Immature natural killer cell (primary cell): ENCODE measurements at regions not wholly inside any gene's neighbourhood (a gene's known extent, or its start where the extent isn't known, plus 50 kb on each side); places are given as distances from the start of the nearest gene placed in this dataset.
"Not testable (repeated sequence)": the region's sequence is repeated elsewhere in the genome, so short reads cannot be mapped to it uniquely, and the experiment has no call there.

Experiments
- DNase-seq, 3 donors: peaks; one replicate each; pipeline ENCODE4 v3.0.0; 2022; ENCODE audit warnings: mixed read lengths in 1 of 3
- H3K27ac Mint-ChIP-seq, 6 donors: one replicate each; pipeline ENCODE4 v1.8.0; 2020; ENCODE audit warnings: mixed read lengths in 6 of 6, mild to moderate bottlenecking in 5 of 6, inconsistent platforms in 4 of 6, moderate library complexity in 3 of 6
- H3K27me3 Mint-ChIP-seq, 3 donors: one replicate each; pipeline ENCODE4 v1.8.0; 2020 to 2021; ENCODE audit warnings: low read depth in 3 of 3, mild to moderate bottlenecking in 3 of 3, mixed read lengths in 3 of 3, moderate library complexity in 3 of 3, inconsistent platforms in 1 of 3
- H3K36me3 Mint-ChIP-seq, 3 donors: one replicate each; pipeline ENCODE4 v1.8.0; 2020; ENCODE audit warnings: mixed read lengths in 3 of 3, inconsistent platforms in 2 of 3, mild to moderate bottlenecking in 2 of 3
- H3K4me1 Mint-ChIP-seq, 2 donors: one replicate each; pipeline ENCODE4 v1.8.0; 2020; ENCODE audit warnings: inconsistent platforms in 2 of 2, mild to moderate bottlenecking in 2 of 2, mixed read lengths in 2 of 2, moderate library complexity in 1 of 2
- H3K4me3 Mint-ChIP-seq, 5 donors: one replicate each; pipeline ENCODE4 v1.8.0; 2020; ENCODE audit warnings: mild to moderate bottlenecking in 5 of 5, mixed read lengths in 5 of 5, inconsistent platforms in 3 of 5, moderate library complexity in 3 of 5
- H3K9me3 Mint-ChIP-seq, 6 donors: one replicate each; pipeline ENCODE4 v1.8.0; 2020; ENCODE audit warnings: mild to moderate bottlenecking in 6 of 6, mixed read lengths in 6 of 6, inconsistent platforms in 4 of 6, moderate library complexity in 3 of 6

DNA sequence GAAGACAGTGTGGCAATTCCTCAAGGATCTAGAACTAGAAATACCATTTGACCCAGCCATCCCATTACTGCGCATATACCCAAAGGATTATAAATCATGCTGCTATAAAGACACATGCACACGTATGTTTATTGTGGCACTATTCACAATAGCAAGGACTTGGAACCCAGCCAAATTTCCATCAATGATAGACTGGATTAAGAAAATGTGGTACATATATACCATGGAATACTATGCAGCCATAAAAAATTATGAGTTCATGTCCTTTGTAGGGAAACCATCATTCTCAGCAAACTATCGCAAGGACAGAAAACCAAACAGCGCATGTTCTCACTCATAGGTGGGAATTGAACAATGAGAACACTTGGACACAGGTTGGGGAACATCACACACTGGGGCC lies 729.6 kb upstream of the ARPP21 start:
- H3K9me3 Mint-ChIP-seq: peaks cover 11 to 22% (median 14%) of the 10 kb centered on the region in 6 donors
- H3K4me3 Mint-ChIP-seq, H3K36me3 Mint-ChIP-seq: not testable (repeated sequence)

DNA sequence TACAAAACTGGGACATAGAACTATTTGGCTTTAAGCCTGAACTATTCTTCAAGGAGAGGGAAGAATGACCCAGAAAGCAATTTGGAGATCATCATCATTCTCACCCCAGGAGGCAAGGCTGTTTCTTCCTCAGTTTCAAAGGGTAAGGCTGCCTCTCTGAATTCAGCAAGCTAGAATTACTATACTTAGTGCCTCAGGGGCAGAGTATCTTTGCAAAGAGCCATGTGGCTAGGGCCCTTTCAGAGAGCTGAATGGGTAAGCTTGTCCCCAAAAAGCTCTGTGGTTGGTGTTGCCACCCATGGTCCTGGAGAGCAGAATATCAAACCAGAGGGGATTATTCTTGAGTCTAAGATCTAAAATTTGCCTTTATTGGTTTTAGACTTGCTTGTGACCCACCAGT lies 720.3 kb upstream of the ARPP21 start:
- H3K36me3 Mint-ChIP-seq: no peaks in the 10 kb centered on the region
- H3K27me3 Mint-ChIP-seq: no peaks in the 10 kb centered on the region
- H3K27ac Mint-ChIP-seq: no peak overlapping the region
- peaks cover 0 to 13% (median 2%) of the 10 kb centered on the region in 6 donors for H3K9me3 Mint-ChIP-seq
- no peak for DNase-seq
- H3K4me1 Mint-ChIP-seq: no peaks in the 10 kb centered on the region
- H3K4me3 Mint-ChIP-seq: no peak overlapping the region

More for the DNA sequence above, 729.6 kb upstream of the ARPP21 start:
- not testable (repeated sequence) for H3K4me1 Mint-ChIP-seq, H3K27ac Mint-ChIP-seq, H3K27me3 Mint-ChIP-seq, DNase-seq

DNA sequence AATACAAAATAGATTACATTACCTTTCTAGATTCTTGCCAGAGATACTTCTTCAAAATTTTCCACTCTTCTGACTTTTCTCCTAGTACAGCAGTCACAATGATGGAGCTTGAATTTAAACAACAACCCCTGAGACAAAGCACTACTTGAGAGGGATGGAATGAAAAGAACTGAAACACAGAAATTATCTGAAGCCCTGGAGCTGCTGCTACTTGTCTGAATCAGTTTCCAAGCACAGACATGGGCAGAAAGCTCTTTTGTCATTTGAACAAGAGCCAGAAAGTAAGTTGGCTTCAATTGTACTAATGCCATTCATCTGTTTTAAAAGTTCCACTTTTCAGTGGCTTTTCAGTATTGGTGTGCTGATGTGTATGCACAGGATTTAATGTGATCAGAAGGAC lies 718.5 kb upstream of the ARPP21 start:
- Mint-ChIP-seq H3K36me3 (no peaks in the 10 kb centered on the region), H3K4me1 (no peaks in the 10 kb centered on the region), H3K27ac (no peak overlapping the region), H3K27me3 (peaks cover 0 to under 1% (median 0%) of the 10 kb centered on the region in 3 donors), H3K4me3 (no peak overlapping the region), H3K9me3 (peaks cover 0 to 13% (median 4%) of the 10 kb centered on the region in 6 donors)
- no peak for DNase-seq

DNA sequence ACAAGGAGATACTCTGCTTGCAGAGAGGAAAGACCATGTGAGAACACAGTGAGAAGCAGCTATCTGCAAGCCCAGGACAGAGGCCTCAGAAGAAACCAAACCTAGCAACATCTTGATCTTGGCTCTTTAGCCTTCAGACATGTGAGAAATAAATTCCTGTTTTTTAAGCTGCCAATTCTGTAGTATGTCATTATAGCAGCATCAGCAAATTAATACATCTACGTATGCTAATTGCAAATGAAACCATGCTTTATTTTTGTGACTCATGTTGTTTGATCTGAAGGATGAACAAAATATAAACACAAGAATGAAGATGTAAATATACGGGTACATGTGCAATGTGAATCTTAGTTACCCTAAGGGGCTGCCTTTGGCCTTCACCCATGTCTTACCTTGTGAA lies 714.4 kb upstream of the ARPP21 start:
- Mint-ChIP-seq H3K27me3 (peaks cover 0 to 3% (median 0%) of the 10 kb centered on the region in 3 donors), H3K4me1 (no peaks in the 10 kb centered on the region), H3K9me3 (peaks cover 0 to 18% (median 7%) of the 10 kb centered on the region in 6 donors), H3K27ac (no peak overlapping the region), H3K36me3 (no peaks in the 10 kb centered on the region), H3K4me3 (no peak overlapping the region)
- no peak for DNase-seq

DNA sequence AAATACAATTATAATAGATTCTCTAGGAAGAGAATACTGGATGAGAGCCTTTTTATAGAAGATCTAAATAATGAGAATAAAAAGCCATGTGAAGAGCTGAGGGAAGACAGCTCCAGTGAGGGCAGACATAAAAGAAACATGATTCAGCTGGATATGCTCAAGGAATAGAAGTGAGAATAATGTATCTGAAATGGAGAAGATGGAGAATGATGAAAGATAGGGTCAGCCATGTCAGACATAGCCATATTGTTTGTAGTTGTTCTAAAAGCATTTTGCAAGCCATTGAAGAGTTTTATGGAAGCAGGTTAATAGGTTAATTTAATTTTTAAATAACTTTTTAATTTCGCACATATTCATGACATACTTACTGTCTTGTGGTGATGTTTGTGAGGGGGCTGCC lies 713.5 kb upstream of the ARPP21 start:
- Mint-ChIP-seq H3K27ac (no peak overlapping the region), H3K36me3 (no peaks in the 10 kb centered on the region), H3K27me3 (peaks cover 0 to 3% (median 0%) of the 10 kb centered on the region in 3 donors)

DNA sequence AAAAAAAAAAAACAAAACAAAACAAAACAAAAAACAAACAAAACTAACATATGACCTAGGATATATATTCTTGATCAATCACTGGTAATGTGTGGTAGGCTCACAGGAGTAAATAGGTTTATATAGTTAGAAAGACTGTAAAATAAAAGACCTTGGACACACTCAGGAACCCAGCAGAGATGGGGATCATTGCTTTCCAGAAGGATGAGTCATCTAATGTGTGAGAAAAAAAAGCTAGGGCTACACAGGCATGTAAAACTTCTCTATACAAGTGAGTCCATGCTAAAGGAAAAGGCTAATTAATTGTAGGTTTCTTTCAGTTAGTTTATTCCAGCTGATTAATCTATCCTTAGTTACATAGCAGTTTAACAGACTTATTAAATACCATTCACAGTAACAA lies 710.3 kb upstream of the ARPP21 start:
- Mint-ChIP-seq H3K36me3 (no peaks in the 10 kb centered on the region), H3K4me1 (no peaks in the 10 kb centered on the region), H3K9me3 (peaks cover 1 to 33% (median 9%) of the 10 kb centered on the region in 6 donors), H3K27ac (no peak overlapping the region), H3K27me3 (peaks cover 0 to 3% (median 0%) of the 10 kb centered on the region in 3 donors), H3K4me3 (no peak overlapping the region)
- DNase-seq: no peak

More for the DNA sequence above, 713.5 kb upstream of the ARPP21 start:
- peaks cover 0 to 16% (median 5%) of the 10 kb centered on the region in 6 donors for H3K9me3 Mint-ChIP-seq
- no peaks in the 10 kb centered on the region for H3K4me1 Mint-ChIP-seq
- no peak overlapping the region for H3K4me3 Mint-ChIP-seq
- no peak for DNase-seq

DNA sequence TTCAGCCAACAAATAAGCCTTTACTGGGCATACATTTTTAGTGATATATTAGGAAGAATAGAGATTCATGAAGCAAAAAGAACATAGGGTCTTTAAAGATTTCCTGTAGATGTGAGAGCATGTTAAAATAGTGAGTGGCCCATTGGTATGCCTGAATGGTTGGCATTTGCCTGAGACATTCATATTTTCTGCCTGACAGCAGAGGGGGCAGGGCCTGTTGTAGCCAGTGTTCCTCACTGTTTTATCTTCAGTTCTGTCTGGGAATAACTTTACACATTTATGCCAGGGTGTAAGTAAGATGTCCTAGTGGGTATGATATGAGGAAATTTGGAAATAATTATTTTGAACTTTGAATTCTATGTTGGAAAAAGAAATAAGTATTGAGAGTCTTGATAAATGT lies 704.7 kb upstream of the ARPP21 start:
- peaks cover under 1 to 29% (median 9%) of the 10 kb centered on the region in 6 donors for H3K9me3 Mint-ChIP-seq
- no peaks in the 10 kb centered on the region for H3K36me3 Mint-ChIP-seq
- H3K4me1 Mint-ChIP-seq: no peaks in the 10 kb centered on the region
- no peak overlapping the region for H3K4me3 Mint-ChIP-seq
- no peaks in the 10 kb centered on the region for H3K27me3 Mint-ChIP-seq
- no peak overlapping the region for H3K27ac Mint-ChIP-seq
- no peak for DNase-seq

DNA sequence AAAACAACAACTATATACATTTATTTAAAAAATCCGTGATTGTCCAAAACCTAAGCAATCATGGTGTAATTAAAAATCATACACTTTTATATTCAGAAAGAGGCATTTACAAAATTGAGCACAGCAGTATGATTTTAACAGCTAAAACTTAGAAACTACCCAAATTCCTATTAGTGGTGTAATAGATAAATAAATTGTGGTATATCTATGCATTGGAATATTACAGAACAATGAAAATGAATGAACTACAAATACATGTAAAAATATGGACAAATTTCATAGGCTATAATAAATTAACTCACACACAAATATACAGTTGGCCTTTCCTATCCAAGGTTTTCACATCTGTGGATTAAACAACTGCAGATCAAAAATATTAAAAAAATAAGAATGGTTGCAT lies 700.5 kb upstream of the ARPP21 start:
- H3K4me3 Mint-ChIP-seq: no peak overlapping the region
- H3K27ac Mint-ChIP-seq: no peak overlapping the region
- DNase-seq: no peak
- no peaks in the 10 kb centered on the region for H3K4me1 Mint-ChIP-seq
- peaks cover 0 to 2% (median 0%) of the 10 kb centered on the region in 3 donors for H3K27me3 Mint-ChIP-seq
- no peaks in the 10 kb centered on the region for H3K36me3 Mint-ChIP-seq
- H3K9me3 Mint-ChIP-seq: peaks cover 0 to 12% (median 6%) of the 10 kb centered on the region in 6 donors

DNA sequence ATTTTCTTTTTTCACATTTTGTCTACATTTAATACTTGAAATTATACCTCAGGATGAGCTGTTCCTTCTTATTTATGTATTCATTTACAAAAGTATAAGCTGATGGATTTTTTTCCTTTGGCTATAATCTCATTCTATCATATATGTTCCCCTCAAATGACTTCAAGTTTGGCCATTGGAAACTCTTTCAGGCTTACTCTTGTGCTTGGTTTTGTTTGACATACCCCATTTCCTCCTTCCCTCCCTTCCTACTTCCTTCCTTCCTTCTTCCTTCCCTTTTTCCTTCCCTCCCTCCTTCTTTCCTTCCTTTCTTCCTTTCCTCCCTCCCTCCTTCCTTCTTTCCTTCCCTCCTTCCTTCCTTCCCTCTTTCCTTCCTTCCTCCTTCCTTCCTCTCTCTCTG lies 697.1 kb upstream of the ARPP21 start:
- Mint-ChIP-seq H3K4me1 (no peaks in the 10 kb centered on the region), H3K9me3 (peaks cover 7 to 17% (median 10%) of the 10 kb centered on the region in 6 donors), H3K4me3 (no peak overlapping the region), H3K27me3 (peaks cover 0 to 4% (median 0%) of the 10 kb centered on the region in 3 donors), H3K36me3 (no peaks in the 10 kb centered on the region), H3K27ac (no peak overlapping the region)
- DNase-seq: no peak

DNA sequence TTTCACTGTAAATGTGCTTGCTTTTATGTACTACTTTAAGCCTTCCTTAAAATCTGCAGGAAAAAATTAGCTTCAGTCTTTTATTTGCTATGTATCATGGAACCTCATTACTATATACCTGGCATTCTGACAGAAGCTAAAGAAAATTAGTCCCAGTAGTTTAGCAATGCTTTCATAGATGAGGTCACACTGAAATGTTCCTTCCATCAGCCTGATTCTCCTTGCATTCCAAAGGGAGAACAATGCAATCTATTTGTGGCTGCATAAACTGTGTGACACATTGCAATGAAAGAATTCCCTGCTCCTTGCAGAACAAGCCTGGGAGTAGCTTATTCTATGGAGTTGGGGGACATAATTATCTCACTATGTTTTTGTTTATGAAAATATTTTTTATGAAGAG lies 691.5 kb upstream of the ARPP21 start:
- DNase-seq: no peak
- Mint-ChIP-seq H3K9me3 (peaks cover 9 to 26% (median 18%) of the 10 kb centered on the region in 6 donors), H3K4me1 (no peaks in the 10 kb centered on the region), H3K27me3 (peaks cover 0 to 3% (median 0%) of the 10 kb centered on the region in 3 donors), H3K36me3 (no peaks in the 10 kb centered on the region), H3K27ac (no peak overlapping the region), H3K4me3 (no peak overlapping the region)

DNA sequence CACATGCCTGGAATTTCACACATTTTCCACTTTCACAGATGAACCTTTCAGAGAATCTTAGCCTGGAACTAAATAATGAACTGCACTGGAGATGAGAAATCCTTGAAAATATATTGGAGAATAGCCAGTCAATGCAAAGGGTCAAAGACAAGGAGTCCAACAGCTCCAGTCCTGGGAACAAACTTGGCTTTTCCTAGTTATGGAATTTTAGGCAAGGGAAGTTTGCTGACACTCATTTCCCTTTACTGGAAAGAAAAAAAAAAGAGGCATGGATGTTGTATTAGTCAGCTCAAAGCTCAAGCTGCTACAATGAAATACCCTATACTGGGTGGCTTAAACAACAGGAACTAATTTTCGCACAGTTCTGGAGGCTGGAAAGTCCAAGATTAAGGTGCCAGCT lies 690.8 kb upstream of the ARPP21 start:
- Mint-ChIP-seq H3K4me3 (no peak overlapping the region), H3K27ac (no peak overlapping the region), H3K4me1 (no peaks in the 10 kb centered on the region), H3K36me3 (no peaks in the 10 kb centered on the region), H3K9me3 (peaks cover 11 to 30% (median 20%) of the 10 kb centered on the region in 6 donors), H3K27me3 (peaks cover 0 to 3% (median 0%) of the 10 kb centered on the region in 3 donors)
- no peak for DNase-seq

DNA sequence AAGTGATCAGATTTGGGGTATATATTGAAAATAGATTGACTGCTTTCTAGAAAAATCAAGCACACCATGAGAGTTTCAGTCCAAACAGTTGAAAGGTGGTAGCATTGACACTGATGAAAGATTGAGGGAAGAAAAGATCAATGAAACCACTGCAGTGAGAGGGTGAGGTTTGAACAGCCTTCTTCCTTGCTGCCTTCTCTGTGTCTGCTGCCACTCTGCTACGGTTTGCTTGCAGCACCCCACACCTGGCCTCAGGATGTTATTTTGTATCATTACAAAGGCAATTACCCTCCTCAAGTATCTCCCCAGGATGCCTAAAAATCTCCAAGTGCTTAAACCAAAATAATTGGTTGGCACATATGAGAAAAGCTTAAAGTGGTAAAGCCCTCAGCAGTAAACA lies 683.6 kb upstream of the ARPP21 start:
- peaks cover 2 to 16% of the 10 kb centered on the region in 2 donors for H3K4me1 Mint-ChIP-seq
- H3K9me3 Mint-ChIP-seq: peaks cover 4 to 29% (median 13%) of the 10 kb centered on the region in 6 donors
- H3K27me3 Mint-ChIP-seq: peaks cover 0 to 4% (median 0%) of the 10 kb centered on the region in 3 donors
- H3K4me3 Mint-ChIP-seq: no peak overlapping the region
- no peak for DNase-seq
- no peaks in the 10 kb centered on the region for H3K36me3 Mint-ChIP-seq
- H3K27ac Mint-ChIP-seq: no peak overlapping the region

DNA sequence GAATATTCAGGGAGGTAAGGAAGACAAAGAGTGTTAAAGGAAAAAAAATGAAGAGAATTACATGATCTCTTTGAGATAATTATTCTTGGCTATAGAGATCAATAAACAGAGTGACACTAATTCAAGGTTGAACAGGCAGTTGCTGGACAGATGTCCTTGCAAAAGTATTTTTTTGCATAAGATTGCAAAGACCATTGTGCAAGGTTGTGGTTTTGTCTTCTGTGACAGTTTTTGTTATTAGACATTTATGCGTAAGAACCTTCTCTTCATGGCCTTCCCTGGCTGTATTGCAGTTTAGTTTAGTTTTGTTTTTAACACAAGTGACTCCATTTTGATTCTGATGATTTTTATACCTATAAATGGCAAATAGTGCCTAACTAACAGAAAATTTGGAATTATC lies 682.8 kb upstream of the ARPP21 start:
- peaks cover 2 to 16% of the 10 kb centered on the region in 2 donors for H3K4me1 Mint-ChIP-seq
- peaks cover 0 to 35% (median 10%) of the 10 kb centered on the region in 6 donors for H3K9me3 Mint-ChIP-seq
- no peak overlapping the region for H3K27ac Mint-ChIP-seq
- H3K4me3 Mint-ChIP-seq: peak overlapping the region in 1 of 5 donors; percentile 2
- peaks cover 0 to 4% (median 0%) of the 10 kb centered on the region in 3 donors for H3K27me3 Mint-ChIP-seq
- no peaks in the 10 kb centered on the region for H3K36me3 Mint-ChIP-seq
- DNase-seq: no peak

DNA sequence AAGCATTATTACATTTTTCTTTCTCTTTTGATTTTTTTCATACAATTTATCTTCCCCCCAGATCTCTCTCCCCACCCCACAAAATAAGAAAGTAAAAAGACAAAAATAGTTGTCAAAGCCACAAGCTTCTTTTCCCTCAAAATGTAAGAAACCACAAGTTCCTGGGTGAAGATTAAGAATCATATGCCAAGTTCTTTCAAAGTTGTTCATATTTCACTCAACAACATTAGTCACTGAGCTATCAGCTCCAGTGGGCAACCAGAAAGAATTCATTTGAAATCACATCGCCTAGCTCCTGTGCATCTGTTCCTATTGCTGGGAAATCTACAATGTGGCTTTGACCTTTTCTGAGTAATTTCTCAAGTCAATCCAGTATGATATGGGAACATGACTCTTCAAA lies 681.6 kb upstream of the ARPP21 start:
- H3K36me3 Mint-ChIP-seq: no peaks in the 10 kb centered on the region
- peaks cover 2 to 16% of the 10 kb centered on the region in 2 donors for H3K4me1 Mint-ChIP-seq
- H3K4me3 Mint-ChIP-seq: peak overlapping the region in 1 of 5 donors; percentile 14
- H3K9me3 Mint-ChIP-seq: peaks cover 0 to 35% (median 10%) of the 10 kb centered on the region in 6 donors
- no peak for DNase-seq
- peaks cover 0 to 4% (median 0%) of the 10 kb centered on the region in 3 donors for H3K27me3 Mint-ChIP-seq
- no peak overlapping the region for H3K27ac Mint-ChIP-seq

DNA sequence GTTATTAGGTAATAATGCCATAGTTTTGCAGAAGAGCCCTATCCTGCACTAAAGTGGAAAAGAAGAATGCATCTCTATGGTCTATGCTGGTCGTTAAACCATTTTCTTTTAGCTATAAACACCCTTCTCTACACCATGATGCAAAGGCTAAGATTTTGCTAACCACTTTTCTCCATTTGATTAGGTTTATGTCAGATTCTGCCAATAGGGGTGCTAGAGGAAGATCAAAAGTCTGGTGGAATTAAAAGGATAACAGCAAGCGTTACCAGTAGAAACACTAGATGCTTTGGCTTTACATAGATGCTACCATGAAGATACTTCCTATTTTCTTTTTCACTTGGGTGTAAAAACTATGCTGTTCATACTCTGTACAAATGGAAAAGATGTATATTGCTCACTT lies 669.8 kb upstream of the ARPP21 start:
- no peak for DNase-seq
- Mint-ChIP-seq H3K4me1 (no peaks in the 10 kb centered on the region), H3K27me3 (peaks cover 0 to 3% (median 0%) of the 10 kb centered on the region in 3 donors), H3K36me3 (no peaks in the 10 kb centered on the region), H3K27ac (no peak overlapping the region), H3K9me3 (peaks cover 7 to 21% (median 13%) of the 10 kb centered on the region in 6 donors), H3K4me3 (no peak overlapping the region)
